Keratinocyte (primary cell): ENCODE measurements at regions not wholly inside any gene's neighbourhood (a gene's known extent, or its start where the extent isn't known, plus 50 kb on each side); places are given as distances from the start of the nearest gene placed in this dataset.

Experiments
- CTCF ChIP-seq, 3 experiments: IDR thresholded peaks in 1 of 3; conservative IDR thresholded peaks in 1 of 3; optimal IDR thresholded peaks in 1 of 3; 2 replicates in 2 of 3; 3 replicates in 1 of 3; pipeline versions ENCODE3 to v1.5.1; 2011; ENCODE audit warnings: low read length in 3 of 3, mild to moderate bottlenecking in 3 of 3, moderate library complexity in 2 of 3, control low read depth in 1 of 3, inconsistent platforms in 1 of 3; ENCODE audit not compliant: insufficient read depth in 2 of 3; ENCODE audit errors: extremely low read depth in 1 of 3
- EZH2 ChIP-seq: IDR thresholded peaks from one replicate; pipeline ENCODE4 v1.6.1; 2012; ENCODE audit warnings: inconsistent platforms, mild to moderate bottlenecking, low read length, moderate library complexity

GRCh38 chr16:9602189-9602588 is 510.7 kb downstream of the HAPSTR1 start:
- no peak for TF ChIP-seq CTCF (optimal IDR thresholded peaks at IDR 0.05 in 1 of 3, IDR thresholded peaks at IDR 0.05 in 1 of 3, conservative IDR thresholded peaks at IDR 0.05 in 1 of 3; ENCODE audit: extremely low read depth in 1 of 3, insufficient read depth in 2 of 3, low read length in 3 of 3)
- TF ChIP-seq EZH2 = no peak
